ENCODE measurements at regions not wholly inside any gene's neighbourhood (a gene's known extent, or its start where the extent isn't known, plus 50 kb on each side); places are given as distances from the start of the nearest gene placed in this dataset.

GRCh38 chr7:54390565-54390964 lies 151.6 kb upstream of the VSTM2A start:
- no peak overlapping the region for H3K27ac ChIP-seq (ENCODE audit: low read depth, low read length)
- H3K9me2 ChIP-seq (ENCODE audit: insufficient read depth), result no peaks in the 10 kb centered on the region
- no peaks in the 10 kb centered on the region for H4K20me1 ChIP-seq (ENCODE audit: insufficient read depth)
- no peak overlapping the region for H3K4me3 ChIP-seq (replicated peaks in 1 of 2; ENCODE audit: low read depth in 1 of 2, low read length in 2 of 2)
- H3K79me2 ChIP-seq (ENCODE audit: insufficient read depth, low read length), result no peaks in the 10 kb centered on the region
- H3K4me1 ChIP-seq (ENCODE audit: control insufficient read depth in 1 of 2, insufficient read depth in 2 of 2, low read length in 2 of 2), result no peaks in the 10 kb centered on the region
- ChIA-PET POLR2A (no interaction called here), RAD21 (ENCODE audit: low non-redundant PET in 1 of 2, low total read pairs in 2 of 2, uncharacterized antibody in 2 of 2, unreplicated experiment in 2 of 2) (no interaction called here), CTCF (no interaction called here)
- intact Hi-C loops (cut with micrococcal nuclease), result no loop called here
- H3K4me2 ChIP-seq (ENCODE audit: low read length), result no peak overlapping the region
- no peak for DNase-seq (ENCODE audit: low read depth, low spot score)
- H3K36me3 ChIP-seq (ENCODE audit: control insufficient read depth in 1 of 2, insufficient read depth in 2 of 2, low read length in 2 of 2), result no peaks in the 10 kb centered on the region
- H3K9me3 ChIP-seq (ENCODE audit: control insufficient read depth in 1 of 2, insufficient read depth in 1 of 2, low read depth in 1 of 2, low read length in 2 of 2), result no peaks in the 10 kb centered on the region
- no peak overlapping the region for H3K9ac ChIP-seq (ENCODE audit: low read length)
- H3K27me3 ChIP-seq (ENCODE audit: insufficient read depth, low read length), result no peaks in the 10 kb centered on the region
- TF ChIP-seq CEBPB (IDR thresholded peaks at IDR 0.05; ENCODE audit: low read depth) (no peak), ELF1 (IDR thresholded peaks at IDR 0.05; ENCODE audit: borderline replicate concordance, low read depth) (no peak), POLR2AphosphoS5 (IDR thresholded peaks at IDR 0.05; ENCODE audit: low read depth, low read length) (no peak), CBX3 (IDR thresholded peaks at IDR 0.05; ENCODE audit: low read depth) (no peak), YY1 (IDR thresholded peaks at IDR 0.05; ENCODE audit: extremely low read depth, insufficient replicate concordance, low read depth, low read length) (no peak)
- TF ChIP-seq, protein P1, sequence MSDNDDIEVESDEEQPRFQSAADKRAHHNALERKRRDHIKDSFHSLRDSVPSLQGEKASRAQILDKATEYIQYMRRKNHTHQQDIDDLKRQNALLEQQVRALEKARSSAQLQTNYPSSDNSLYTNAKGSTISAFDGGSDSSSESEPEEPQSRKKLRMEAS (IDR thresholded peaks at IDR 0.05), result no peak
- no peak overlapping the region for H2AFZ ChIP-seq (ENCODE audit: low read depth, low read length, poor library complexity, severe bottlenecking)
- no peak for ATAC-seq
- no TSS peak for BruUV-seq (replicated peaks)

- Histone ChIP-seq H2AFZ (ENCODE audit: low read depth, low read length, poor library complexity, severe bottlenecking) (no peak overlapping the region), H3K27me3 (ENCODE audit: insufficient read depth, low read length) (no peaks in the 10 kb centered on the region), H3K9me3 (ENCODE audit: control insufficient read depth in 1 of 2, insufficient read depth in 1 of 2, low read depth in 1 of 2, low read length in 2 of 2) (no peaks in the 10 kb centered on the region), H3K27ac (ENCODE audit: low read depth, low read length) (no peak overlapping the region), H3K36me3 (ENCODE audit: control insufficient read depth in 1 of 2, insufficient read depth in 2 of 2, low read length in 2 of 2) (no peaks in the 10 kb centered on the region), H3K4me3 (replicated peaks in 1 of 2; ENCODE audit: low read depth in 1 of 2, low read length in 2 of 2) (no peak overlapping the region), H3K9ac (ENCODE audit: low read length) (no peak overlapping the region), H3K9me2 (ENCODE audit: insufficient read depth) (no peaks in the 10 kb centered on the region), H3K4me2 (ENCODE audit: low read length) (no peak overlapping the region), H3K4me1 (ENCODE audit: control insufficient read depth in 1 of 2, insufficient read depth in 2 of 2, low read length in 2 of 2) (no peaks in the 10 kb centered on the region), H3K79me2 (ENCODE audit: insufficient read depth, low read length) (no peaks in the 10 kb centered on the region), H4K20me1 (ENCODE audit: insufficient read depth) (no peaks in the 10 kb centered on the region)
- POLR2A ChIA-PET, result no interaction called here
- RAD21 ChIA-PET (ENCODE audit: low non-redundant PET in 1 of 2, low total read pairs in 2 of 2, uncharacterized antibody in 2 of 2, unreplicated experiment in 2 of 2), result no interaction called here
- TF ChIP-seq YY1 (IDR thresholded peaks at IDR 0.05; ENCODE audit: extremely low read depth, insufficient replicate concordance, low read depth, low read length), result no peak
- no peak for TF ChIP-seq EZH2 (IDR thresholded peaks at IDR 0.05)
- no peak for TF ChIP-seq CEBPB (IDR thresholded peaks at IDR 0.05; ENCODE audit: low read depth)
- no peak for TF ChIP-seq ZNF274 (IDR thresholded peaks at IDR 0.05; ENCODE audit: low read depth, low read length)
- no peak for TF ChIP-seq CBX3 (IDR thresholded peaks at IDR 0.05; ENCODE audit: low read depth)
- no peak for TF ChIP-seq EZH2phosphoT487 (IDR thresholded peaks at IDR 0.05; ENCODE audit: borderline replicate concordance)
- no peak for TF ChIP-seq POLR2AphosphoS5 (IDR thresholded peaks at IDR 0.05; ENCODE audit: low read depth, low read length)
- no peak for TF ChIP-seq TCF7L2 (IDR thresholded peaks at IDR 0.05; ENCODE audit: borderline replicate concordance, extremely low read depth, insufficient read depth, insufficient read length)
- TF ChIP-seq ELF1 (IDR thresholded peaks at IDR 0.05; ENCODE audit: borderline replicate concordance, low read depth), result no peak
- DNase-seq (ENCODE audit: low read depth, low spot score) (no peak), ATAC-seq (no peak)
- BruUV-seq (replicated peaks), result no TSS peak
- intact Hi-C loops (cut with micrococcal nuclease), result no loop called here
- CTCF ChIA-PET, result no interaction called here
Measured at GRCh38 chr7:54392935-54393334, 149.2 kb upstream of the VSTM2A start.

Data from HCT116 (cell line).